NCI-H1436 (cell line): ENCODE measurements at regions not wholly inside any gene's neighbourhood (a gene's known extent, or its start where the extent isn't known, plus 50 kb on each side); places are given as distances from the start of the nearest gene placed in this dataset.

Source experiments
- DNase-seq: peaks from one replicate; lab custom pipeline; 2025; lab: John Stamatoyannopoulos, UW

GRCh38 chr4:36966756-36967460 is 277.6 kb upstream of the NWD2 start:
- no peak for DNase-seq

- no peak for DNase-seq
These were observed 265.0 kb upstream of the NWD2 start for GRCh38 chr4:36979533-36979932.

- no peak for DNase-seq
These were observed 254.2 kb upstream of the NWD2 start for GRCh38 chr4:36990128-36990872.

- DNase-seq: no peak
These were observed 246.8 kb upstream of the NWD2 start for GRCh38 chr4:36997727-36998126.

GRCh38 chr4:37000281-37000680 is 244.3 kb upstream of the NWD2 start:
- no peak for DNase-seq

- DNase-seq: no peak
These were observed 242.7 kb upstream of the NWD2 start for GRCh38 chr4:37001688-37002436.

- no peak for DNase-seq
These were observed 241.9 kb upstream of the NWD2 start for GRCh38 chr4:37002625-37003024.

- no peak for DNase-seq
These were observed 236.3 kb upstream of the NWD2 start for GRCh38 chr4:37008199-37008598.

- no peak for DNase-seq
These were observed 230.0 kb upstream of the NWD2 start for GRCh38 chr4:37014584-37014983.

- DNase-seq: no peak
These were observed 229.2 kb upstream of the NWD2 start for GRCh38 chr4:37015391-37015790.

- no peak for DNase-seq
These were observed 221.0 kb upstream of the NWD2 start for GRCh38 chr4:37023504-37023903.

GRCh38 chr4:37023996-37024395 is 220.5 kb upstream of the NWD2 start:
- no peak for DNase-seq

- DNase-seq: no peak
These were observed 203.7 kb upstream of the NWD2 start for GRCh38 chr4:37040816-37041215.

GRCh38 chr4:37043342-37043741 is 201.2 kb upstream of the NWD2 start:
- no peak for DNase-seq

GRCh38 chr4:37051111-37051510 is 193.4 kb upstream of the NWD2 start:
- DNase-seq: no peak

GRCh38 chr4:37051866-37052265 is 192.7 kb upstream of the NWD2 start:
- DNase-seq: no peak

GRCh38 chr4:37054531-37055077 is 189.9 kb upstream of the NWD2 start:
- DNase-seq: no peak

- no peak for DNase-seq
These were observed 185.7 kb upstream of the NWD2 start for GRCh38 chr4:37058826-37059225.

GRCh38 chr4:37066159-37066558 is 178.4 kb upstream of the NWD2 start:
- DNase-seq: no peak

GRCh38 chr4:37068580-37068979 is 176.0 kb upstream of the NWD2 start:
- DNase-seq: no peak

GRCh38 chr4:37070041-37070440 is 174.5 kb upstream of the NWD2 start:
- no peak for DNase-seq

GRCh38 chr4:37071576-37071975 is 173.0 kb upstream of the NWD2 start:
- no peak for DNase-seq
